ENCODE measurements at regions not wholly inside any gene's neighbourhood (a gene's known extent, or its start where the extent isn't known, plus 50 kb on each side); places are given as distances from the start of the nearest gene placed in this dataset.

- H3K4me2 ChIP-seq (ENCODE audit: low read length) = no peak overlapping the region
- H3K23ac ChIP-seq (ENCODE audit: low read length) = no peak overlapping the region
- no peak overlapping the region for H2AK5ac ChIP-seq (ENCODE audit: low read length)
- no peak overlapping the region for H4K5ac ChIP-seq (ENCODE audit: low read length)
- H3K56ac ChIP-seq (ENCODE audit: low read length) = no peak overlapping the region
- H3K4ac ChIP-seq (ENCODE audit: low read depth, low read length) = no peak overlapping the region
- WGBS (ENCODE audit: extremely low coverage, insufficient coverage, low lambda C conversion rate) = no CpG with 5 or more reads among the region's 4 CpGs
- H3K4me1 ChIP-seq (ENCODE audit: control insufficient read depth, low read depth, low read length) = no peaks in the 10 kb centered on the region
- H3K79me1 ChIP-seq (ENCODE audit: low read length) = no peaks in the 10 kb centered on the region
- no peak overlapping the region for H3K18ac ChIP-seq (ENCODE audit: low read length)
- no peak overlapping the region for H2BK15ac ChIP-seq (replicated peaks; ENCODE audit: low read depth)
- H3K27me3 ChIP-seq (ENCODE audit: insufficient read depth, low read length, poor library complexity) = no peaks in the 10 kb centered on the region
- no peak overlapping the region for H3K27ac ChIP-seq (ENCODE audit: low read depth, low read length)
- H3K4me3 ChIP-seq (ENCODE audit: low read length) = no peak overlapping the region
- no peak overlapping the region for H2BK5ac ChIP-seq (ENCODE audit: low read length)
- no peaks in the 10 kb centered on the region for H3K36me3 ChIP-seq (ENCODE audit: control insufficient read depth, insufficient read depth, low read length)
- no peak overlapping the region for H2BK120ac ChIP-seq (ENCODE audit: low read depth, low read length)
- H3K9ac ChIP-seq (ENCODE audit: low read length) = no peak overlapping the region
- H3K79me2 ChIP-seq (ENCODE audit: control insufficient read depth, insufficient read depth, low read length) = no peaks in the 10 kb centered on the region
- no peak for DNase-seq
- no peak overlapping the region for H4K8ac ChIP-seq (ENCODE audit: low read depth, low read length)
Measured at GRCh38 chr3:3606321-3606720, 192.9 kb upstream of the LRRN1 start.

DNA sequence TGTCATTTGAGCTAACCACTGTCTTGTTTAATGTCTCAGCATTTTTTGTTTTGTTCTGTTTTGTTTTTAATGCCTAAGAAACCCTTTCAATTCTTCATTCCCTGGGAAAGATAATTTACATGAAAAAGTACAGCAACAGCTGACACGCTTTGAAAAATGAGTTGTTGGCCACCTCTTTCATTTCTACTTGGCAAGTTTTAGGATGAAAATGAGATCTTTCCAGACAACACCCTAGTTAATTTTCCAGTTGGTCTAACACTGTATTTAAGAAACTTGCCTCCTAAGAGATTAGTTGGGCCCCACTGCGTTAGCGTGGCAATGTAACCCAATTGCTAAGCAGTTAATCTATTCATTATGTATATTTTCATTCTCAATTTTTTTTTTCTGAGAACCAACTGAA is 194.0 kb upstream of the LRRN1 start:
- no peak overlapping the region for H2BK120ac ChIP-seq (ENCODE audit: low read depth, low read length)
- no peaks in the 10 kb centered on the region for H3K27me3 ChIP-seq (ENCODE audit: insufficient read depth, low read length, poor library complexity)
- H2BK5ac ChIP-seq (ENCODE audit: low read length) = no peak overlapping the region
- peak overlapping the region; percentile 59 for H2BK15ac ChIP-seq (replicated peaks; ENCODE audit: low read depth)
- H3K9ac ChIP-seq (ENCODE audit: low read length) = no peak overlapping the region
- H3K23ac ChIP-seq (ENCODE audit: low read length) = no peak overlapping the region
- WGBS (ENCODE audit: extremely low coverage, insufficient coverage, low lambda C conversion rate) = no CpG with 5 or more reads among the region's 3 CpGs
- no peak overlapping the region for H4K8ac ChIP-seq (ENCODE audit: low read depth, low read length)
- H3K4ac ChIP-seq (ENCODE audit: low read depth, low read length) = no peak overlapping the region
- no peak overlapping the region for H3K18ac ChIP-seq (ENCODE audit: low read length)
- no peak overlapping the region for H3K56ac ChIP-seq (ENCODE audit: low read length)
- H3K4me3 ChIP-seq (ENCODE audit: low read length) = no peak overlapping the region
- H3K79me1 ChIP-seq (ENCODE audit: low read length) = no peaks in the 10 kb centered on the region
- H3K36me3 ChIP-seq (ENCODE audit: control insufficient read depth, insufficient read depth, low read length) = no peaks in the 10 kb centered on the region
- no peak overlapping the region for H2AK5ac ChIP-seq (ENCODE audit: low read length)
- DNase-seq = no peak
- H3K4me2 ChIP-seq (ENCODE audit: low read length) = no peak overlapping the region
- H3K79me2 ChIP-seq (ENCODE audit: control insufficient read depth, insufficient read depth, low read length) = no peaks in the 10 kb centered on the region
- no peak overlapping the region for H4K5ac ChIP-seq (ENCODE audit: low read length)
- no peak overlapping the region for H3K27ac ChIP-seq (ENCODE audit: low read depth, low read length)
- H3K4me1 ChIP-seq (ENCODE audit: control insufficient read depth, low read depth, low read length) = peaks cover 2% of the 10 kb centered on the region

- Histone ChIP-seq H3K23ac (ENCODE audit: low read length) (no peak overlapping the region), H3K18ac (ENCODE audit: low read length) (no peak overlapping the region)
Measured at GRCh38 chr3:3603351-3603750, 195.9 kb upstream of the LRRN1 start.

GRCh38 chr3:3600665-3601340 is 198.4 kb upstream of the LRRN1 start:
- Histone ChIP-seq H3K4ac (ENCODE audit: low read depth, low read length) (no peak overlapping the region), H2AK5ac (ENCODE audit: low read length) (no peak overlapping the region), H3K56ac (ENCODE audit: low read length) (peak overlapping the region; percentile 56), H3K79me2 (ENCODE audit: control insufficient read depth, insufficient read depth, low read length) (no peaks in the 10 kb centered on the region), H3K36me3 (ENCODE audit: control insufficient read depth, insufficient read depth, low read length) (no peaks in the 10 kb centered on the region), H3K27ac (ENCODE audit: low read depth, low read length) (no peak overlapping the region), H4K5ac (ENCODE audit: low read length) (no peak overlapping the region), H3K23ac (ENCODE audit: low read length) (no peak overlapping the region), H2BK5ac (ENCODE audit: low read length) (no peak overlapping the region), H3K4me2 (ENCODE audit: low read length) (no peak overlapping the region), H4K8ac (ENCODE audit: low read depth, low read length) (no peak overlapping the region), H3K18ac (ENCODE audit: low read length) (no peak overlapping the region), H3K27me3 (ENCODE audit: insufficient read depth, low read length, poor library complexity) (no peaks in the 10 kb centered on the region), H3K4me1 (ENCODE audit: control insufficient read depth, low read depth, low read length) (peaks cover 2% of the 10 kb centered on the region), H3K4me3 (ENCODE audit: low read length) (no peak overlapping the region), H3K9ac (ENCODE audit: low read length) (no peak overlapping the region), H2BK120ac (ENCODE audit: low read depth, low read length) (no peak overlapping the region), H3K79me1 (ENCODE audit: low read length) (no peaks in the 10 kb centered on the region), H2BK15ac (replicated peaks; ENCODE audit: low read depth) (no peak overlapping the region)
- no CpG with 5 or more reads among the region's 3 CpGs for WGBS (ENCODE audit: extremely low coverage, insufficient coverage, low lambda C conversion rate)
- DNase-seq = peak; percentile 38

More at GRCh38 chr3:3603351-3603750, 195.9 kb upstream of the LRRN1 start:
- no peaks in the 10 kb centered on the region for H3K36me3 ChIP-seq (ENCODE audit: control insufficient read depth, insufficient read depth, low read length)
- H3K4me1 ChIP-seq (ENCODE audit: control insufficient read depth, low read depth, low read length) = peaks cover 2% of the 10 kb centered on the region
- H3K56ac ChIP-seq (ENCODE audit: low read length) = no peak overlapping the region
- no peak overlapping the region for H4K5ac ChIP-seq (ENCODE audit: low read length)
- whole genome bisulfite sequencing (ENCODE audit: extremely low coverage, insufficient coverage, low lambda C conversion rate) = no CpG with 5 or more reads among the region's 4 CpGs
- H3K79me2 ChIP-seq (ENCODE audit: control insufficient read depth, insufficient read depth, low read length) = no peaks in the 10 kb centered on the region
- H2BK5ac ChIP-seq (ENCODE audit: low read length) = no peak overlapping the region
- no peak overlapping the region for H3K4ac ChIP-seq (ENCODE audit: low read depth, low read length)
- H3K79me1 ChIP-seq (ENCODE audit: low read length) = no peaks in the 10 kb centered on the region
- no peak overlapping the region for H3K4me3 ChIP-seq (ENCODE audit: low read length)
- no peak overlapping the region for H3K27ac ChIP-seq (ENCODE audit: low read depth, low read length)
- no peak overlapping the region for H3K9ac ChIP-seq (ENCODE audit: low read length)
- H4K8ac ChIP-seq (ENCODE audit: low read depth, low read length) = no peak overlapping the region
- no peak overlapping the region for H2AK5ac ChIP-seq (ENCODE audit: low read length)
- no peaks in the 10 kb centered on the region for H3K27me3 ChIP-seq (ENCODE audit: insufficient read depth, low read length, poor library complexity)
- DNase-seq = no peak
- no peak overlapping the region for H3K4me2 ChIP-seq (ENCODE audit: low read length)
- no peak overlapping the region for H2BK120ac ChIP-seq (ENCODE audit: low read depth, low read length)
- peak overlapping the region; percentile 38 for H2BK15ac ChIP-seq (replicated peaks; ENCODE audit: low read depth)

GRCh38 chr3:3599016-3599415 is 200.2 kb upstream of the LRRN1 start:
- no CpG with 5 or more reads among the region's 2 CpGs for WGBS (ENCODE audit: extremely low coverage, insufficient coverage, low lambda C conversion rate)

DNA sequence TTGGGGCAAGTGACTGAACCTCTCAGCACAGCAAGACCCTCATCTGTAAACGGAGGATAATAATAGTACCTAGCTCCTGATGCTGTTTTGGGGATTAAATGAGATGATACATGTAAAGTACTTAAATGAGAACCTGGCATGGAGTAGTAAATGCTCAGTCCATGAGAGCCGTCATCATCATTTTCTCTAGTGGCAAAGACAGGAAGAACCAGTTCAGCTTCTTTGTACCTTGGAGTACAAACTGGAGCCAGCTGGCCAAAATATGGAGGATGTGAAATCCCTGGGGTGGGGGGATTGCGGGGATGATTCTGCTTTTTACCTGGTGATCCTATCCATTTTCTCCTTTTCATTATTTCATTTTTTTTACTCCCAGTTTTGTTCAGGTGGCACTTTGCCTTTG is 204.2 kb upstream of the LRRN1 start:
- H3K9ac ChIP-seq (ENCODE audit: low read length) = no peak overlapping the region
- H3K18ac ChIP-seq (ENCODE audit: low read length) = no peak overlapping the region
- no peak overlapping the region for H3K4ac ChIP-seq (ENCODE audit: low read depth, low read length)

More at GRCh38 chr3:3599016-3599415, 200.2 kb upstream of the LRRN1 start:
- H3K27ac ChIP-seq (ENCODE audit: low read depth, low read length) = no peak overlapping the region
- peaks cover 2% of the 10 kb centered on the region for H3K4me1 ChIP-seq (ENCODE audit: control insufficient read depth, low read depth, low read length)
- no peak overlapping the region for H3K4me2 ChIP-seq (ENCODE audit: low read length)
- H2BK5ac ChIP-seq (ENCODE audit: low read length) = no peak overlapping the region
- H3K79me2 ChIP-seq (ENCODE audit: control insufficient read depth, insufficient read depth, low read length) = no peaks in the 10 kb centered on the region
- no peak overlapping the region for H4K5ac ChIP-seq (ENCODE audit: low read length)
- no peak overlapping the region for H3K9ac ChIP-seq (ENCODE audit: low read length)
- no peaks in the 10 kb centered on the region for H3K36me3 ChIP-seq (ENCODE audit: control insufficient read depth, insufficient read depth, low read length)
- no peak overlapping the region for H4K8ac ChIP-seq (ENCODE audit: low read depth, low read length)
- no peak overlapping the region for H3K4me3 ChIP-seq (ENCODE audit: low read length)
- no peaks in the 10 kb centered on the region for H3K27me3 ChIP-seq (ENCODE audit: insufficient read depth, low read length, poor library complexity)
- H3K23ac ChIP-seq (ENCODE audit: low read length) = no peak overlapping the region
- no peak overlapping the region for H3K4ac ChIP-seq (ENCODE audit: low read depth, low read length)
- H2AK5ac ChIP-seq (ENCODE audit: low read length) = no peak overlapping the region
- H2BK15ac ChIP-seq (replicated peaks; ENCODE audit: low read depth) = no peak overlapping the region
- no peak overlapping the region for H3K18ac ChIP-seq (ENCODE audit: low read length)
- H2BK120ac ChIP-seq (ENCODE audit: low read depth, low read length) = no peak overlapping the region
- H3K56ac ChIP-seq (ENCODE audit: low read length) = no peak overlapping the region
- DNase-seq = no peak
- H3K79me1 ChIP-seq (ENCODE audit: low read length) = no peaks in the 10 kb centered on the region

More for the DNA sequence above, 204.2 kb upstream of the LRRN1 start:
- no peaks in the 10 kb centered on the region for H3K79me1 ChIP-seq (ENCODE audit: low read length)
- H2BK5ac ChIP-seq (ENCODE audit: low read length) = no peak overlapping the region
- H3K27ac ChIP-seq (ENCODE audit: low read depth, low read length) = no peak overlapping the region
- no peak for DNase-seq
- H3K56ac ChIP-seq (ENCODE audit: low read length) = no peak overlapping the region
- H3K27me3 ChIP-seq (ENCODE audit: insufficient read depth, low read length, poor library complexity) = no peaks in the 10 kb centered on the region
- no peaks in the 10 kb centered on the region for H3K36me3 ChIP-seq (ENCODE audit: control insufficient read depth, insufficient read depth, low read length)
- H2AK5ac ChIP-seq (ENCODE audit: low read length) = no peak overlapping the region
- no peaks in the 10 kb centered on the region for H3K4me1 ChIP-seq (ENCODE audit: control insufficient read depth, low read depth, low read length)
- H3K4me3 ChIP-seq (ENCODE audit: low read length) = no peak overlapping the region
- no peak overlapping the region for H3K4me2 ChIP-seq (ENCODE audit: low read length)
- H2BK15ac ChIP-seq (replicated peaks; ENCODE audit: low read depth) = no peak overlapping the region
- H2BK120ac ChIP-seq (ENCODE audit: low read depth, low read length) = no peak overlapping the region
- no CpG with 5 or more reads among the region's 3 CpGs for WGBS (ENCODE audit: extremely low coverage, insufficient coverage, low lambda C conversion rate)
- H4K8ac ChIP-seq (ENCODE audit: low read depth, low read length) = no peak overlapping the region
- H3K79me2 ChIP-seq (ENCODE audit: control insufficient read depth, insufficient read depth, low read length) = no peaks in the 10 kb centered on the region
- no peak overlapping the region for H3K23ac ChIP-seq (ENCODE audit: low read length)
- H4K5ac ChIP-seq (ENCODE audit: low read length) = no peak overlapping the region

All from mesendoderm (in vitro differentiated cells).